ENCODE measurements at regions not wholly inside any gene's neighbourhood (a gene's known extent, or its start where the extent isn't known, plus 50 kb on each side); places are given as distances from the start of the nearest gene placed in this dataset.

- no peaks in the 10 kb centered on the region for H3K9me3 ChIP-seq (ENCODE audit: control insufficient read depth in 1 of 2, insufficient read depth in 1 of 2, low read depth in 1 of 2, low read length in 2 of 2)
- no peak for DNase-seq (ENCODE audit: low read depth, low spot score)
- no peak for TF ChIP-seq YY1 (IDR thresholded peaks at IDR 0.05; ENCODE audit: extremely low read depth, insufficient replicate concordance, low read depth, low read length)
- TF ChIP-seq ZFX (IDR thresholded peaks at IDR 0.05), result no peak
- TF ChIP-seq POLR2AphosphoS5 (IDR thresholded peaks at IDR 0.05; ENCODE audit: low read depth, low read length), result no peak
- TF ChIP-seq ZBTB33 (IDR thresholded peaks at IDR 0.05; ENCODE audit: extremely low read depth, insufficient replicate concordance, low read length), result no peak
- TF ChIP-seq ELF1 (IDR thresholded peaks at IDR 0.05; ENCODE audit: borderline replicate concordance, low read depth), result no peak
- no peak for TF ChIP-seq EZH2phosphoT487 (IDR thresholded peaks at IDR 0.05; ENCODE audit: borderline replicate concordance)
- TF ChIP-seq EZH2 (IDR thresholded peaks at IDR 0.05), result no peak
- no peak for TF ChIP-seq ATF3 (IDR thresholded peaks at IDR 0.05)
- TF ChIP-seq RAD21 (IDR thresholded peaks at IDR 0.05; ENCODE audit: low read depth), result no peak
- TF ChIP-seq SIN3A (IDR thresholded peaks at IDR 0.05; ENCODE audit: low read depth), result no peak
- TF ChIP-seq REST (IDR thresholded peaks at IDR 0.05; ENCODE audit: low read depth), result no peak
- no peak for TF ChIP-seq EGR1 (IDR thresholded peaks at IDR 0.05; ENCODE audit: low read depth)
- no peak for TF ChIP-seq CEBPB (IDR thresholded peaks at IDR 0.05; ENCODE audit: low read depth)
These were observed 866.9 kb upstream of the FRG1 start for GRCh38 chr4:189073739-189074138.

More at GRCh38 chr4:189073739-189074138, 866.9 kb upstream of the FRG1 start:
- H3K4me1 ChIP-seq (ENCODE audit: control insufficient read depth in 1 of 2, insufficient read depth in 2 of 2, low read length in 2 of 2), result no peaks in the 10 kb centered on the region
- no peak overlapping the region for H3K4me3 ChIP-seq (replicated peaks in 1 of 2; ENCODE audit: low read depth in 1 of 2, low read length in 2 of 2)
- no peak overlapping the region for H2AFZ ChIP-seq (ENCODE audit: low read depth, low read length, poor library complexity, severe bottlenecking)
- POLR2A ChIA-PET, result no interaction called here
- no peak overlapping the region for H3K9ac ChIP-seq (ENCODE audit: low read length)
- ATAC-seq, result no peak
- CTCF ChIA-PET, result interaction anchor here (1.3 kb wide), 1 partner anchor 16 kb away, joined by 4 read pairs; no protein-coding TSS in a partner anchor
- no peaks in the 10 kb centered on the region for H3K36me3 ChIP-seq (ENCODE audit: control insufficient read depth in 1 of 2, insufficient read depth in 2 of 2, low read length in 2 of 2)
- H4K20me1 ChIP-seq (ENCODE audit: insufficient read depth), result no peaks in the 10 kb centered on the region
- intact Hi-C loops (cut with micrococcal nuclease), result no loop called here
- no peak overlapping the region for H3K27ac ChIP-seq (ENCODE audit: low read depth, low read length)
- no TSS peak for BruUV-seq (replicated peaks)
- no peak overlapping the region for H3K4me2 ChIP-seq (ENCODE audit: low read length)
- H3K27me3 ChIP-seq (ENCODE audit: insufficient read depth, low read length), result no peaks in the 10 kb centered on the region
- no peaks in the 10 kb centered on the region for H3K79me2 ChIP-seq (ENCODE audit: insufficient read depth, low read length)
- no peaks in the 10 kb centered on the region for H3K9me2 ChIP-seq (ENCODE audit: insufficient read depth)
- RAD21 ChIA-PET (ENCODE audit: low non-redundant PET in 1 of 2, low total read pairs in 2 of 2, uncharacterized antibody in 2 of 2, unreplicated experiment in 2 of 2), result no interaction called here
